ENCODE measurements at regions not wholly inside any gene's neighbourhood (a gene's known extent, or its start where the extent isn't known, plus 50 kb on each side); places are given as distances from the start of the nearest gene placed in this dataset.
"Not testable (repeated sequence)": the region's sequence is repeated elsewhere in the genome, so short reads cannot be mapped to it uniquely, and the experiment has no call there.

GRCh38 chr6:82507112-82507511, 143.5 kb downstream of the TPBG start:
- Histone ChIP-seq H3K27ac (no peak overlapping the region), H3K9ac (ENCODE audit: low read depth in 2 of 2, low read length in 2 of 2) (no peak overlapping the region), H3K4me1 (no peaks in the 10 kb centered on the region), H3K4me3 (no peak overlapping the region), H3K27me3 (no peaks in the 10 kb centered on the region), H3K9me3 (no peaks in the 10 kb centered on the region), H3K36me3 (no peaks in the 10 kb centered on the region)
- TF ChIP-seq, protein P1, sequence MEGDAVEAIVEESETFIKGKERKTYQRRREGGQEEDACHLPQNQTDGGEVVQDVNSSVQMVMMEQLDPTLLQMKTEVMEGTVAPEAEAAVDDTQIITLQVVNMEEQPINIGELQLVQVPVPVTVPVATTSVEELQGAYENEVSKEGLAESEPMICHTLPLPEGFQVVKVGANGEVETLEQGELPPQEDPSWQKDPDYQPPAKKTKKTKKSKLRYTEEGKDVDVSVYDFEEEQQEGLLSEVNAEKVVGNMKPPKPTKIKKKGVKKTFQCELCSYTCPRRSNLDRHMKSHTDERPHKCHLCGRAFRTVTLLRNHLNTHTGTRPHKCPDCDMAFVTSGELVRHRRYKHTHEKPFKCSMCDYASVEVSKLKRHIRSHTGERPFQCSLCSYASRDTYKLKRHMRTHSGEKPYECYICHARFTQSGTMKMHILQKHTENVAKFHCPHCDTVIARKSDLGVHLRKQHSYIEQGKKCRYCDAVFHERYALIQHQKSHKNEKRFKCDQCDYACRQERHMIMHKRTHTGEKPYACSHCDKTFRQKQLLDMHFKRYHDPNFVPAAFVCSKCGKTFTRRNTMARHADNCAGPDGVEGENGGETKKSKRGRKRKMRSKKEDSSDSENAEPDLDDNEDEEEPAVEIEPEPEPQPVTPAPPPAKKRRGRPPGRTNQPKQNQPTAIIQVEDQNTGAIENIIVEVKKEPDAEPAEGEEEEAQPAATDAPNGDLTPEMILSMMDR (IDR thresholded peaks at IDR 0.05), result no peak
- DNase-seq, result no peak
- intact Hi-C loops (cut with DNase I), result no loop called here

DNA sequence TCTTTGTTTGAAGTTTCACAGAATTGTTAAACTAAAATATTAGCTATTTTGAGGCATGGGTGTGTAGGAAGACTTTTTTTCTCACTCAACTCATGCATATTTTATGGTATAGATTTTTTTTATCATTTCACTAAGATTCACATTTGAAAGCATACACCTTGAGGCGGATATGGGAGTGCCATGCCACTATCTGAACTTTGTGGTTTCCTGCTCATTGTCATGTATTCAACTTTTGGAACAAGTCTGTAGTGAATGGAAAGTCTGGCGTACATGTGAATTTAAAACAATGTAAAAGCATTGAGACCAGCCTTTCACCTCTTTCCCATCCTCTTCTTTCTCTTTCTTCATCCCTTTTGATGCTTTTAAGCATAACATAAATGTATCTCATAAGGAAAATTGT, 147.9 kb downstream of the TPBG start:
- Histone ChIP-seq H3K27ac (no peak overlapping the region), H3K4me1 (no peaks in the 10 kb centered on the region), H3K9me3 (no peaks in the 10 kb centered on the region), H3K9ac (ENCODE audit: low read depth in 2 of 2, low read length in 2 of 2) (no peak overlapping the region), H3K36me3 (no peaks in the 10 kb centered on the region), H3K4me3 (no peak overlapping the region), H3K27me3 (no peaks in the 10 kb centered on the region)
- intact Hi-C loops (cut with DNase I), result no loop called here
- no peak for DNase-seq
- TF ChIP-seq, protein P1 (IDR thresholded peaks at IDR 0.05), result no peak

DNA sequence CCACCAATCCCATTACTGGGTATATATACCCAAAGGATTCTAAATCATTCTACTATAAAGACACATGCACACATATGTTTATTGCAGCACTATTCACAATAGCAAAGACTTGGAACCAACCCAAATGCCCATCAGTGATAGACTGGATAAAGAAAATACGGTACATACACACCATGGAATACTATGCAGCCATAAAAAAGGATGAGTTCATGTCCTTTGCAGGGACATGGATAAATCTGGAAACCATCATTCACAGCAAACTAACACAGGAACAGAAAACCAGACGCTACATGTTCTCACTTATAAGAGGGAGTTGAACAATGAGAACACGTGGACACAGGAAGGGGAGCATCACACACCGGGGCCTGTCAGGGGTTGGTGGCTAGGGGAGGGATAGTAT, 154.3 kb downstream of the TPBG start:
- DNase-seq; H3K27me3 ChIP-seq; H3K4me1 ChIP-seq; H3K36me3 ChIP-seq; H3K9ac ChIP-seq (ENCODE audit: low read depth in 2 of 2, low read length in 2 of 2); H3K9me3 ChIP-seq; H3K27ac ChIP-seq; intact Hi-C loops (cut with DNase I); H3K4me3 ChIP-seq: not testable (repeated sequence)

- intact Hi-C loops (cut with DNase I), result no loop called here
- Histone ChIP-seq H3K9me3 (no peaks in the 10 kb centered on the region), H3K9ac (ENCODE audit: low read depth in 2 of 2, low read length in 2 of 2) (no peak overlapping the region), H3K4me1 (no peaks in the 10 kb centered on the region), H3K4me3 (no peak overlapping the region), H3K27me3 (no peaks in the 10 kb centered on the region), H3K36me3 (no peaks in the 10 kb centered on the region), H3K27ac (no peak overlapping the region)
- DNase-seq, result no peak
- TF ChIP-seq, protein P1 (IDR thresholded peaks at IDR 0.05), result no peak
These were observed 157.8 kb downstream of the TPBG start for GRCh38 chr6:82521369-82521768.

GRCh38 chr6:82521861-82522260, 158.2 kb downstream of the TPBG start:
- DNase-seq, result no peak
- Histone ChIP-seq H3K9me3 (no peaks in the 10 kb centered on the region), H3K27me3 (no peaks in the 10 kb centered on the region), H3K36me3 (no peaks in the 10 kb centered on the region), H3K4me3 (no peak overlapping the region), H3K27ac (no peak overlapping the region), H3K9ac (ENCODE audit: low read depth in 2 of 2, low read length in 2 of 2) (no peak overlapping the region), H3K4me1 (no peaks in the 10 kb centered on the region)
- intact Hi-C loops (cut with DNase I), result no loop called here
- TF ChIP-seq, protein P1 (IDR thresholded peaks at IDR 0.05), result no peak

DNA sequence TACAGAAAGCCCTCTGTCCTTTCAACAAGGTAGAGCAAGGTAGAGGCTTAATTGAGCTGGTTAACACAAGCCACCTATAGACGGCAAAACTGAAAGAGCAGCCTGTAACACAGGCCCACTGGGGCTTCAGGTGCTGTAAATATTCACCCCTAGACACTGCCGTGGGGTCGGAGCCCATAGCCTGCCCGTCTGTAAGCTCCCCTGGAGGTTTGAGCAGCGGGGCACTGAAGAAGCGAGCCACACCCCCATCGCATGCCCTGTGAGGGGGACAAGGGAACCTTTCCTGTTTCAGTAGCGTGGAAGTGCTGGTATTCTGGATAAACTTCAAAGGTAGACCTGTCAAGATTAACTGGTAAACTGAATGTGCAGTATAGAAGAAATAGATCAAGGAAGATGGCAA, 160.4 kb downstream of the TPBG start:
- H3K27me3 ChIP-seq, result no peaks in the 10 kb centered on the region
- H3K27ac ChIP-seq, result no peak overlapping the region
- H3K36me3 ChIP-seq, result no peaks in the 10 kb centered on the region
- TF ChIP-seq, protein P1 (IDR thresholded peaks at IDR 0.05), result no peak
- no peak overlapping the region for H3K9ac ChIP-seq (ENCODE audit: low read depth in 2 of 2, low read length in 2 of 2)
- no peak for DNase-seq
- H3K4me3 ChIP-seq, result no peak overlapping the region
- no peaks in the 10 kb centered on the region for H3K9me3 ChIP-seq
- intact Hi-C loops (cut with DNase I), result no loop called here
- no peaks in the 10 kb centered on the region for H3K4me1 ChIP-seq

Data from colonic mucosa (tissue), 4 donors.